GM23338 (cell line): ENCODE measurements at regions not wholly inside any gene's neighbourhood (a gene's known extent, or its start where the extent isn't known, plus 50 kb on each side); places are given as distances from the start of the nearest gene placed in this dataset.

Experiments used
- ATAC-seq: fragments of 200-7000 bp; cut with Tn5 transposase; 3 replicates; pipeline ENCODE4 v1.9.1; 2020
- DNase-seq: peaks from one replicate; pipeline ENCODE4 v3.0.0-alpha.2; 2015; ENCODE audit warnings: low spot score
- H2AFZ ChIP-seq: fragments of 200-600 bp; sonication (generic); 2 replicates; pipeline ENCODE4 v1.8.0; 2016; ENCODE audit warnings: antibody characterized with exemption, mild to moderate bottlenecking, moderate library complexity
- H3F3A ChIP-seq: fragments of 200-600 bp; sonication (generic); replicated peaks from 2 replicates; pipeline ENCODE4 v1.8.0; 2017; ENCODE audit warnings: antibody characterized with exemption, mixed run types, low read depth
- H3K27ac ChIP-seq: fragments of 200-600 bp; sonication (generic); 2 replicates; pipeline ENCODE4 v1.6.1; 2016; ENCODE audit warnings: low read depth
- H3K27me3 ChIP-seq: fragments of 200-600 bp; sonication (generic); 2 replicates; pipeline ENCODE4 v1.8.0; 2016; ENCODE audit warnings: mild to moderate bottlenecking, mixed run types, moderate library complexity; ENCODE audit not compliant: insufficient read depth
- H3K36me3 ChIP-seq: fragments of 200-600 bp; sonication (generic); 2 replicates; pipeline ENCODE4 v1.8.0; 2016; ENCODE audit warnings: mild to moderate bottlenecking; ENCODE audit not compliant: insufficient read depth
- H3K4me1 ChIP-seq: fragments of 200-600 bp; sonication (generic); 2 replicates; pipeline ENCODE4 v1.8.0; 2016; ENCODE audit warnings: mild to moderate bottlenecking, moderate library complexity; ENCODE audit not compliant: insufficient read depth
- H3K4me2 ChIP-seq: fragments of 200-600 bp; sonication (generic); 2 replicates; pipeline ENCODE4 v1.7.1; 2017; ENCODE audit warnings: mixed run types
- H3K4me3 ChIP-seq: fragments of 200-600 bp; sonication (generic); 2 replicates; pipeline ENCODE4 v1.6.1; 2016; ENCODE audit warnings: mixed run types
- H3K79me2 ChIP-seq: fragments of 200-600 bp; sonication (generic); replicated peaks from 2 replicates; pipeline ENCODE4 v1.8.0; 2017; ENCODE audit warnings: mild to moderate bottlenecking; ENCODE audit not compliant: insufficient read depth
- H3K9me2 ChIP-seq: fragments of 200-600 bp; sonication (generic); 2 replicates; pipeline ENCODE4 v1.8.0; 2017; ENCODE audit not compliant: insufficient read depth
- H4K20me1 ChIP-seq: fragments of 200-600 bp; sonication (generic); replicated peaks from 2 replicates; pipeline ENCODE4 v1.8.0; 2017; ENCODE audit warnings: mild to moderate bottlenecking; ENCODE audit not compliant: insufficient read depth
- H3K27ac Mint-ChIP-seq: 2 replicates; pipeline ENCODE4 v1.8.0; 2020; ENCODE audit warnings: inconsistent platforms, mild to moderate bottlenecking, moderate library complexity, mixed read lengths
- H3K27me3 Mint-ChIP-seq: 3 replicates; pipeline ENCODE4 v1.8.0; 2022; ENCODE audit warnings: low read depth, mild to moderate bottlenecking, moderate library complexity, mixed read lengths, inconsistent platforms; ENCODE audit not compliant: insufficient read depth, poor library complexity
- H3K36me3 Mint-ChIP-seq: 3 replicates; pipeline ENCODE4 v1.8.0; 2021; ENCODE audit warnings: low read depth, mild to moderate bottlenecking, inconsistent platforms, moderate library complexity, mixed read lengths
- H3K4me1 Mint-ChIP-seq: 3 replicates; pipeline ENCODE4 v1.8.0; 2020; ENCODE audit warnings: mild to moderate bottlenecking, inconsistent platforms, mixed read lengths
- H3K4me3 Mint-ChIP-seq: 3 replicates; pipeline ENCODE4 v1.8.0; 2021; ENCODE audit warnings: moderate library complexity, mild to moderate bottlenecking, inconsistent platforms, mixed read lengths
- H3K9me3 Mint-ChIP-seq: 3 replicates; pipeline ENCODE4 v1.8.0; 2020; ENCODE audit warnings: moderate library complexity, mild to moderate bottlenecking, inconsistent platforms, mixed read lengths
- CTCF ChIP-seq, 2 experiments: fragments of 200-600 bp in 1 of 2; sonication (generic) in 1 of 2; conservative IDR thresholded peaks; 2 replicates each; pipeline versions ENCODE4 v1.5.1 to v1.6.1; 2016 to 2017; ENCODE audit warnings: antibody characterized with exemption in 2 of 2, low read depth in 2 of 2, mild to moderate bottlenecking in 2 of 2, moderate library complexity in 1 of 2
- EZH2 ChIP-seq: fragments of 200-600 bp; sonication (generic); IDR thresholded peaks from one replicate; pipeline ENCODE4 v1.8.0; 2017; ENCODE audit warnings: antibody characterized with exemption, mild to moderate bottlenecking, low read depth; ENCODE audit not compliant: unreplicated experiment
- ZNF331 ChIP-seq: fragments of 250-450 bp; sonication (Bioruptor Pico); IDR thresholded peaks from 2 replicates; pipeline ENCODE4 v1.5.0; 2020; ENCODE audit warnings: low read depth, mild to moderate bottlenecking, moderate library complexity
- ZNF462 ChIP-seq: fragments of 250-450 bp; sonication (Bioruptor Pico); IDR thresholded peaks from 2 replicates; pipeline ENCODE4 v1.5.0; 2020; ENCODE audit warnings: mild to moderate bottlenecking, moderate library complexity

GRCh38 chr3:101149707-101150106, 156.5 kb upstream of the ABI3BP start (continued):
- TF ChIP-seq ZNF462 (CRISPR knock-in tag) (no peak), ZNF331 (CRISPR knock-in tag) (no peak), EZH2 (no peak)

GRCh38 chr3:101149251-101149650, 156.0 kb upstream of the ABI3BP start:
- Histone ChIP-seq H2AFZ (no peak overlapping the region), H4K20me1 (no peaks in the 10 kb centered on the region), H3K27me3 (no peaks in the 10 kb centered on the region), H3F3A (no peaks in the 10 kb centered on the region), H3K4me3 (no peak overlapping the region), H3K27ac (no peak overlapping the region), H3K4me1 (no peaks in the 10 kb centered on the region), H3K36me3 (no peaks in the 10 kb centered on the region), H3K4me2 (no peak overlapping the region), H3K79me2 (no peaks in the 10 kb centered on the region), H3K9me2 (0 out of 2 replicates have a peak, but pooled peaks cover 4% of the 10 kb centered on the region)
- H3K36me3 Mint-ChIP-seq: no peaks in the 10 kb centered on the region
- H3K27ac Mint-ChIP-seq: no peak overlapping the region
- no peak overlapping the region for H3K4me3 Mint-ChIP-seq
- ATAC-seq (no peak), DNase-seq (no peak)
- peaks cover under 1% of the 10 kb centered on the region; the same call in 2 of the 3 replicates for H3K4me1 Mint-ChIP-seq
- H3K9me3 Mint-ChIP-seq: no peaks in the 10 kb centered on the region
- H3K27me3 Mint-ChIP-seq: no peaks in the 10 kb centered on the region
- TF ChIP-seq ZNF462 (CRISPR knock-in tag) (no peak), EZH2 (no peak), CTCF (conservative IDR thresholded peaks at IDR 0.05; ENCODE audit: low read depth in 2 of 2) (no peak)
